ENCODE measurements at regions not wholly inside any gene's neighbourhood (a gene's known extent, or its start where the extent isn't known, plus 50 kb on each side); places are given as distances from the start of the nearest gene placed in this dataset.
"Not testable (repeated sequence)": the region's sequence is repeated elsewhere in the genome, so short reads cannot be mapped to it uniquely, and the experiment has no call there.

DNA sequence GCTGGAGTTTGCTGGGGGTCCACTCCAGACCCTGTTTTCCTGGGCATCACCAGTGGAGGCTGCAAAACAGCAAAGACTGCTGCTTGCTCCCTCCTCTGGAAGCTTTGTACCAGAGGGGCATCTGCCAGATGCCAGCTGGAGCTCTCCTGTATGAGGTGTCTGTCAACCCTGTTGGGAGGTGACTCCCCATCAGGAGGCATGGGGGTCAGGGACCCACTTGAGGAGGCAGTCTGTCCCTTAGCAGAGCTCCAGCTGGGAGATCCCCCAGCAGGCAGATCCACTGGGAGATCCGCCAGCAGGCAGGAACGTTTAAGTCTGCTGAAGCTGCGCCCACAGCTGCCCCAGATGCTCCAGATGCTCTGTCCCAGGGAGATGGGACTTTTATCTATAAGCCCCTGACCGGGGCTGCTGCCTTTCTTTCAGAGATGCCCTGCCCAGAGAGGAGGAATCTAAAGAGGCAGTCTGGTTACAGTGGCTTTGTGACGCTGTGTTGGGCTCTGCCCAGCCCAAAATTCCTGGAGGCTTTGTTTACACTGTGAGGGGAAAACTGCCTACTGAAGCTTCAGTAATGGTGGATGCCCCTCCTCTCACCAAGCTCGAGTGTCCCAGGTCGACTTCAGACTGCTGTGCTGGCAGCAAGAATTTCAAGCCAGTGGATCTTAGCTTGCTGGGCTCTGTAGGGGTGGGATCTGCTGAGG is 260.5 kb upstream of the SLC8A1 start:
- DNase-seq, result not testable (repeated sequence)

DNA sequence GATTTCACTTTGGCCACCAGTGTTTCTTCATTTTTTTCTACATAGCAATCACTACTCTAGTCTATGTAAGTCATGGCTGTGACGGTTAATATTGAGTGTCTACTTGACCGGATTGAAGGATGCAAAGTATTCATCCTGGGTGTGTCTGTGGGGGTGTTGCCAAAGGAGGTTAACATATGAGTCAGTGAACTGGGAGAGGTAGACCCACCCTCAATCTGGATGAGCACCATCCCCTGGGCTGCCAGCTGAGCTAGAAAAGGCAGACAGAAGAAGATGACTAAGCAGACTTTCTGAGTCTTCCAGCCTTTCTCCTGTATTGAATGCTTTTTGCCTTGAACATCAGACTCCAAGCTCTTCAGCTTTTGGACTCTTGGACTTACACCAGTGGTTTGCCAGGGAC is 265.0 kb upstream of the SLC8A1 start:
- no peak for DNase-seq

DNA sequence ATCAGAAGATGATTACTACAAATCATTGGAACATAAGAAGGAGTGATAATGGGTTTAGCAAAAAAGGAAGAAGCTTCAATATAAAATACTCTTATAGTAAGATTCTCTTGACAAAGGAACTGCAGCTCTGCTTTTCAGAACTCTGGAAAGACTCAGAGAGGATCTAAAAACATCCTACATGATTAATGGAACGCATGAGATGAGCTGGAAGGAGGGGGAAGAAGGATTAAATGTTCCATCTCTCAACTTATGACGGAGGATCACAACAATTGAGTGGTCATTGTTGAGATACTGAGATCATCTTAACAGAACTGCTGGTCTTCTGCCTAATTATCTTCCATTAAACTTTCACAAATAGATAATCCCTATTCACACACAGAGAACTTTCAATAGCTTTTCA is 267.5 kb upstream of the SLC8A1 start:
- DNase-seq, result no peak

DNA sequence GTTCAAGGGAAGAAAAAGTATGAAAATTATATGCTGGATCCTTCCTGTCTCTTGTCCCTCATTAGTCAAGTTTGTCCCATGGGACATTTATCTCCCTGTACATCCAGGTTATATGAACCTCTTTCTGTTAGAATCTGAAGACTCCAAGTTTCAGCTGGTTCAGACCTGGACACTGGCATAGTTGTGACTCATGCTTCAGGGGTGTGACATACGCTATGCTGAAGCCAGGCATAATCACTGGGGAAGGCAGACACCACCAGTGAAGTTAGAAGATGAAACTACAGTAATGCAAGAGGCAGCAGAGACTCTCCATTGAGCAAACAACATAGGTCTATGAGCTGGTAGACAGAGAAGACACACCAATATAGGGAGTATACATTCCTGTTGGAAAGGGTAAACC is 269.7 kb upstream of the SLC8A1 start:
- no peak for DNase-seq

DNA sequence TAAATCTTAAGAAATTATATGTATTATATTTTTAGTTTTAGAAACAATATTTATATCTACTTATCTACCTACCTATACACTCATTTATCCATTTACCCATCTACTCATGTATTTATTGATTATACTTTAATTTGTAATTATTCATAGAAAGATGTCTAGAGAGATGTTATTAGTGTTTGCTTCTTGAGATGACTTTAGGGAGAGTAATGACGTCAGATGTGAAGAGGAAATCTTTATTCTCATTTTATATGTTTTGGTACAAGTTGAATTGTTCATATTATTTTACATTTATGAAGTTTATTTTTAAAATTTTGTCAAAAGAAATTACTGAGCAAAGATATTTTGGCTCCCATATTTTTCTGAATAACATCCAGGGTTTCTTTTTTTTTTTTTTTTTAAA is 271.3 kb upstream of the SLC8A1 start:
- no peak for DNase-seq

DNA sequence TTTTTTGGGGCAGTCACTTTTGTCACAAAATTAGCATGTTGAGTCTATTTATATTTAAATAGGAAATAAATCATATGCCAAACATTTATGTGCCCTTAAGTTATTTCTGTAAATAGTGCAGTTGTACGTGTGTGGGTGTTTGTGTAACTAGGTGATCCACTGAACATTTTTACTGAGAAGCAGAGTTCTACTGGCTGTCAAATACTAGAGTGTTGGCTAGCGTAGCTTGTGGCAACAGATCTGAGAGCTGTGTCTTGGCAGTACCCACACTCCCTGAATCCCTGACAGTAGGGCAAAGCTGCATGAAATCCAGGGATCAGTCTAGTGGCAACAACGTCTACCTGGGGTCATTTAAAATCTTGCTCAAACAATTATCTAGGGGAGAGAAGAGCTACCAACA is 273.1 kb upstream of the SLC8A1 start:
- DNase-seq, result no peak

DNA sequence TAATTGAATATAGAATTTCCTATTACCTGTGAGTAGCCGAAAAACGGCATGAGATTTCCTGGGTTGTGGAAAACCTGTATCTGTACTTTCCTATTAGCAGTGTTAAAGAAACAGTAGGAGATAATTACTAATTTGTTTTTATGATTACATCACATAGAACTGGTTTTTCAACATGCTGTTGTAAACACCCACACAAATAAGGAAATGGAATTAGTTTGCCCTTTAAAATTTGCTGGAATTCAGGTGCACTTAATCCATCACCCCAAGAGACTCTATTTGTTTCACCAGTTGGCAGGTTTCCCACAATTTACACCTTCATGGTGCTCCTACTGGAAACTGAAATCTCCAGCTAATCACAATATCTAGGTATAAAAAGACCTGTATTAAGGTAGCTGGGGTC is 274.1 kb upstream of the SLC8A1 start:
- no peak for DNase-seq

DNA sequence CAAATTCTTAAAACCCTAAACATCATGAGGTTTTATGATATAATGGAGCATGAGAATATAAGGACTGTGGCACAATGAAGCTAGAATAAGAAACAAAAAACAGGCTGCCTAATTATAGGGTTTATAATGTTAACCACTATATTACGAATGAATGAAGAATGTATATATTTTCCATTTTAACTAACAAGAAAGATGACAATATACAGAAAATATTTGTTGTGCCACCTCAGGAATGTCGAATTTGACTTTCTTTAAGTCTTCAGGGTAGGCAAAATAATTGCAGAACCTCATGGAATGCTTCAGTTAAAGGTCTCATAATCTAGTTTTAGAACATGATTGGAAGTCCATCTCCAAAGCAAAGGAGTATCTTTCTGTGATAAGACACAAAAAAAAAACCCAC is 282.9 kb upstream of the SLC8A1 start:
- no peak for DNase-seq

DNA sequence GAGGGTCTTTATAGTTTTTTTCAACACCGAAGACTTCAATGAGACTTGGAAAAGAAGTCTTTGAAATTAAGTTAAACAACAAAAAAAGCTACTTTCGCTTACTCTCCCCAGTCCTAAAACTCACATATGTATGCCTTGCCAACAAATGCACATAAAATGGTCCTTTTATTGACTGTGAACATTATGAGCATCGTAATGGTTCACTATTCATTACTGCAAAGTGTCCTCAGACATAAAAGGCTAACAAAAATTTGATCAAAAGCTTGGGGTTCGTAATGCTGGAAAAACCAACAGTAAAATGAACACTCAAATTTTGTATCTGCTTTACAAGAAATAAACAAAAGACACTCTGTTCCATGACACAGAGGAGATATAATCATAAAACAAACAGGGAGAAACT is 285.3 kb upstream of the SLC8A1 start:
- no peak for DNase-seq

DNA sequence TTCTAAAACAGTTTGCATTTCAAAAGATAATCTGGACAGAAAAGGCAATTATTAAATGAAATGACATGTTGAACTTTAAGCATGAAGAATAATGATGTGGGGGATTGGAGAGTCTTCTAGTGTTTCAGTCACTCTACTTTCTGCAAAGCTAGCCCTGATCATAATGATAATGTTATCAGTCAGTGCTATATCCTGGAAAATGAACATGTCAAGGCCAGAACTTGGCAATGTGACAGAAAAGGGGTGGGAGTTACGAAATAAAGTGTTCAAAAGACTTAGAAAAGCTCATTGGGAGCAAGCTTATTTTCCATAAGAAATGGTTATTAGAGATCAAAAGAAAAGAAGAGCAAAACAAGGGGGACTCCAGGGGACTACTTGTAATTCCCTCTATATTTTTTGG is 288.5 kb upstream of the SLC8A1 start:
- no peak for DNase-seq

DNA sequence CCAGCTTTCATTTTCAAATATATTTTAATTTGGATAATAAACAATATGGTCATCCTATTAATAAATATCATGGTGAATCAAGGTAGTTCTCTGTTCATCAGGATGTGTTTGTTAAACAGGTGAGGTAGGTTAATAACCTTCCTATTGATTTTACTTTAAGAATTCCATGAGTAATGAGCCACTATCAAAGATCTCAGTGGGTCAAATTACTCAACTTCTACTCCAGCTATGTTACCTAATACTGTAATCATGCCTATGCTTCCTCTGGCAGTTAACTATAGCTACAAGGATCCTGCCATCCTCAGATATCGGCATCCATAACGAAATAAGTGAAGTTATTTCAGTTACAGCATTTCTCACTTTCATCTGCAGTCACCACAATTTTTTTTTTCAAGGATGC is 289.6 kb upstream of the SLC8A1 start:
- DNase-seq, result no peak

DNA sequence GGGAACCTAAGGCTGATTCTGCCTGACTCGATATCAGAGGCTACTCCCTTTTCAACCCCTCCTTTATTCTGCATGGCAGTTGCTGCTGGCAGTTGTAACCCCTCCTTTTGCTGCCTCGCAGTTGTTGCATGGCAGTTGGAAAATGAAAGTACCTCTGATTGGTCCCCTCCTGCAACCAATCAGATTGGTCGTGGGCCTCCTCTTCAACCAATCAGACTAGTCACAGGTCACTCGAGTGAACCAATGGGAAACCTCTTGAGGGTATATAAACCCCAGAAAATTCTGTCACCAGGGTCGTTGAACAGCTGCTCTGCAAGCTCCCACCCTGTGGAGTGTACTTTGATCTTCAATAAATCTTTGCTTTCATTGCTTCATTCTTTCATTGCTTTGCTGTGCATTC is 294.3 kb upstream of the SLC8A1 start:
- DNase-seq, result no peak

DNA sequence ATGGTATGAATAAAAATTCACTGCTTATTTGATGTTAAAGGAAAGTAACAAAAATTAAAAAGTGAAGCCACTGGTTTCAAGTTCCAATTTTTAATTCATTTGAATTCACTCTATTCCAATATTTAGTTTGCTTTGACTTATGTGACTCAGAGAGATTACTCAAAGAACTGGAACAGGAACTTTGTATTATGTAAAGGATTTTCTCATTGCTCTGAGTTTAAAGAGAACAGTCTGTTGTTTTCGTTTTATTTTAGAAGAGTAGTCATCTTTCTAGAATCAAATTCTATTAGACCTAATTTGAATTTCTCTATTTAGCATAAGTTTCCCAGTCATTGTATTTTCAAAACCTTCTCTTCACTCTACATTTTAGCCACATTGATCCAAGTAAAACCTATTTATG is 300.1 kb upstream of the SLC8A1 start:
- no peak for DNase-seq

DNA sequence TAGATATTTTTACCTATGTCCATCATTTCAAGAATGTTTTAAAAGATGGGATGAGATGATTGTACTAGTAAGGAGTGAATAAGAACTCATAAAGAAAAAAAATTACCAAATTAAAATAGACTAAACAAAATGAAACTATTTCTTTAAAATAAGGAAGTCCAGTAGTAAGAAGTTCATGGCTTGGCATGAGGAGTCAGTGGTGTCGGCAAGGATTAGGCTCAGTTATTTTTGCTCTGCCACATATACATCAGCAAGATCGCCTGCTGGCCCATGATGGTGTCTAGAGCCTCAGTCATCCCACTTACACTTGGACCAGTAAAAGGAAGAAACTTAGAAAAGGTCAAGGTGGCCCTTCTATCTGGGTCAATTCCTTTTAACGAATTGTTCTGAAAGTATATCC is 300.9 kb upstream of the SLC8A1 start:
- DNase-seq, result no peak

DNA sequence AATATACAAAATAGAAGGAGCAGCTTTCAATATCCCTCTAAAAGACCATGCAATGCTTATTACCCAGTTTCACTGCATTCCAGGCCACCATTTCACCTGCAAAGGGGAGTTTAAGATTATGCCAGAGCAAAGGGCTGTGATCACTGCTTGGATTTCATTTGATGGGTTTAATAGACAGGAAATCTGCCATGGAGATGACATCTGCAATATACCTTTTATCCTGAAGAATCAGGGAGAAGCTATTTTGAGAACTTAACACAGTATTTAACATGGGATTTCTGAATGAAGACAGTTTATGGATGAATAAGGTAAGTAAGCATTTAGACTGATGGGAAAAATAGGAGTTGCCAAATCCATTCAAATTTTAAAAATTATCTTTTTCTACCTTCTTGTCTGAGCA is 303.0 kb upstream of the SLC8A1 start:
- no peak for DNase-seq

DNA sequence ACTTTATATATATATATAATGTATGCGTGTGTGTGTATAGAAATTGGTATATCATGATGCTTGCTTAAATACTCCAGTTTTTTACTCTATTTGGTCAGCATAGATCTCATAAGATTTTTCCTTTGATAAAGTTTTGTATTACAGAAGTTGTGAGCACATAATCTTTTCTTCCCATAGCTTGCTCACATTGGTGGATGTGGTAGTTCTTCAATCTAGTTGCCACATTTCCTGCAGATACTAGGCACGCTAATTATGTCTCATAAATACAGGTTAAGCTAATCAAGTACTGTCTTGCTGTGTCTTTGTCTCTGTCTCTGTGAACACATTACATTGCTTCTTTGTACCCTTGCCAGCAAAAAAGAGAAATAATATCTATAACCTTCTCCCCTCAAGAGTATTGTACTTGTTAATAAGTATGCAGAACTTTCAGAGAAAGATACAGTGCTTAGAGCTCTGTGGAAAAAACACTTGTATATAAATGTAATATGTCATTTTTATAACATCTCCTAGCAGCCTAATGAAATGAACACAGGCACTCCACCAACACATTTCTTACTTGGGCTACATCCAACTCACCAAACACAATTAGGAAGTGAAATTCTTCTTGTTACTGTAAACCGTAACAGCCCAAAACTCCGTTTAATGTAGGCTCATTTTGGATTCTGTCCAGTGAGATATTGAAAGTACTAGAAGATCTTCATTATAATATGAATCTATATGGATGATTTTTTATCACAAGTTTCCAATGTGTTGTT is 306.7 kb upstream of the SLC8A1 start:
- DNase-seq, result peak; percentile 4 to 21

DNA sequence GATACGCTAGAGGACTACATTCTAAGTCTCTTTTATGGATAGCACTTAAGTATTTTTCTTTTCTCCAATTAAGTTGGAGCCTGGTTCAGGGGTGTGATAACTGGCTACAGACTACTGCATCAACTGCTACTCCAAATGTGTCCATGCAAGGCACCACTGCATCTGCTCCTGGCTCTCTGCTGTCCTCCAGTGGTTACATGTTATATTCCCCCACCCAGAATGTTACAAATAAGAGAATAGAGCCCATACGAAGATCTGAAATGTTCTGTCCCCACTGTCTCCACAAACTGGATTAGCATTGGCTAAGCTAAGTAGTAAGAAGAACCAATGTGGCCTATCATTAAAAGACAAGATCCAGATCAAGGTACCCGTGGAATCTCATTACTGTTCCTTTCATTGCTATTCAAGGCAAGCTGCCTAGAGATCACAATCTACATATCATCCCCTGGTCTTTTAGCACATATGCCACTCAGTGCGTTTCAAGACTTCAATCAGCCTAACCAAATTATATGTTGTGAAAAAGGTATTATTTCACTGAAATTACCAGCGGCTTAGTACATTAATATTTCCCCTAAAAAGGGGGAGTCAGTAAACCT is 308.3 kb upstream of the SLC8A1 start:
- DNase-seq, result peak; percentile 30 to 48

DNA sequence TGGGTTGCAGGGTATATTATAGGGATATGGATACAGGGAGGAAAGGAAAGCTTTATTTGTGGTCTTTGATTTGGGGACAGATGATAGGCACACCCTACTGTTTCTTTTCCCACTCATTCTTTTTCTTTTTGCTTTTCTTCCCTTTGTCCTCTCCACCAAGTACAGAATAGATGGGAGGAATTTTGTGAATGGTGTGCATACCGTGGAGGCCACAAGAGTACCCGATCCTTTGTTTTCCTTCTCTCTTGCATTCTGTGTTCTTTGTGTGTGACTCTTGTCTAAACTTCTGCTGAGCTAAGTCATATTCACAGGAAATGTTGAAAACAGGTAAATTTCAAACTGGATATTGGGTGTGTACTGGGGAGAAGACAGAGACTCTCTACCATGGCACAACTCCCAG is 321.4 kb upstream of the SLC8A1 start:
- DNase-seq, result no peak

DNA sequence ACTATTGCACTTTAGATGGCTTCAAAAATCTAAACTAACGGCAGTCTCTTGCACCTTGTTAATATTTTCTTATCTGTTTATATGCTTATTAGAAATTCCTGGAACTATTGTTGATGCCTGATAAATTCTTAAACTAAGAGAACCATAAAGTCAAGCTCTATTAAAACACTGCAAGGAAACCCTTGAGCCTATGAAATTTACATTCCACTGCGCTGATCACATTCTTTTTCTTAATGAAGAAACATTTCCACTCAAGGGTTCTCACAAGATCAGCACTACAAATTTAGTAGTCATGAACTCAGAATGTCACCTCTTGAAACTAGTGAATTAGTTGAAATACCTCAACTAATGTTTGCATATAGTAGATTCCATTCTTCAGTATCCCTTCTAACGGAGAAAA is 331.8 kb upstream of the SLC8A1 start:
- no peak for DNase-seq

DNA sequence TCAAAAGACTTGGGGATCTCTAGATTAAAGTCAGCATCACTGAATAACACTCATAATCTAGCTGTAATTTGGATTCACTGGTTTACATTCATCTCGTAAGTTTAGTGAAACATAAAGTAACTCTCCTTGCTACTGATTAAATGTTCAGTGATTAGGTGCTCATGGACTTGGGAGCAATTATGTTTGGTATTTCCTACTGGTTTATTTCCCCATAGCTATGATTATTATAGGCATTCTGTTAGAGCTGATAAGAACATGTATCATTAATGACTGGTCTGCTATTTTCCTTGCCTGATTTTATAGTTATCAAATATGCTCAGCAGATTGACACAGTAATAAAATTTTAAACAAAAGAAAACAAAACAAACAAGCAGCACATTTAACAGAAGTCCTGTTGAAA is 334.7 kb upstream of the SLC8A1 start:
- no peak for DNase-seq

DNA sequence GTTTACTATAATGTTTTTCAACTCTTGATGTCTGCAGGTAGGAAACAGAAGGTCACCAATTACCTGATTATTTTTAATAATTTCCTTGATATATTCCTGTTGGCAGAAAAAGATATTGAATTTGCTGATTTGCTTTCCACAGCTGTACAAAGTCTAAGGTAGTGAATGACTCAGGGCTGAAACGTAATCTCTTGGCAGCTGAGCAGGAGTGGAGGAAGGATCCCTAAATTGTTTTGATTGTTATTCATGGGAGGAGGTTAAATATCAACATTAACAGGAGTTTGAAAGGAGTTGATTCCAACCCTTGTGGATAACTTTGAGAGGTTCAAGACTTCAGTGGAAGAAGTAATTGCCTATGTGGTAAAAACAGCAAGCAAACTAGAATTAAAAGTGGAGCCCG is 345.2 kb upstream of the SLC8A1 start:
- no peak for DNase-seq

DNA sequence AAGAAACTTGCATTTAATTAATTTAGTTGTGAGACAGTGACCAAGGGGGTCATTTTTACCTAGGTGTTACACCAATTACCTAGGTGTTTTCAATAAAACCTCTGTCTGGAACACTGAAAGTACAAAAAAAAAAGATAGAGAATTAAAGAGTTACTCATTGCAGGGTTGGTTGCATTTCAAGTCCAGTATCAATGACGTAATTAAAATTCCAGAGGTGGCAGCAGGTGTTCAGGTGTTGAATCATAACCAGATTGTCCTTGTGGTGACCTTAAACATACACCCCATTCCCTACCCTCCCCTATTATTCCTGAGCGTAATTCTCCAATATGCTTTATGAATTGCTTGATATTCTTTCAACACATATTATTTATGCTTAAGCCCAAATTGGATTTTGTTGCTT is 352.0 kb upstream of the SLC8A1 start:
- DNase-seq, result no peak

DNA sequence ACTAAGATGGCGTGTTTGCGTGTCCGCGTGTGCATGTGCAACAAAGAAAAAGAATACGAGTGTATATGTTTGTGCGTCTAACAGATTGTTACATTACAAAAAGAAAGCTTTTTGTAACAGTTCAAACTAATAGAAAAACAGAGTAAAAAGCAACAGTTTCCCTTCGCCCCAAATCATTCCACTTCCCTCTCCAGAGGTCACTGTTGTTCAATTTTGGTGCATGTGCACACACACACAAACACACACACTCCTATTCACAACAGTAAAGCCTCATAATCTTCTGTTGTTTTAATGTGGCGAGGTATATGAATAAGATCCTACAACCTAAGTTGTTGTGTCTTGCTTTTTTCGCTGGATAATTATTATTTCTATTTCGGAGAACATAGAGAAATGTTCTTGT is 357.3 kb upstream of the SLC8A1 start:
- DNase-seq, result no peak

DNA sequence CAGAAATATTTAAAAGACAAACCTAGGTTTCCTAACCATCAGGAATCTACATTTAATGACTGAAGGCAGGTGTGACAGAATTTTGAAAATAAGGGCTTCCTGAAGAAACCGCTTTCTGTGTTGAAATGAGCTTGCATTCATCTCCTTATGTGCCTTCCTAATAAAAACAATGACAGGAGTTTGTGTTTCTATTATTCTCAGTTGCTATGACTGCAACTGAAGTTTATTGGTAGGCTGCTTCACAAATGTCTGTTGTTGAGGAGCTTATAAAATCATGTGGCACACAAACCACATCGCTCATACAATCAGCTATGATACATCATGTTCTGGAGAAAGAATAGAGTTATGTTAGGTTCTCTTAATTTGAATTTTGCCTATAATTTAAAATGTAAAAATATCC is 362.7 kb upstream of the SLC8A1 start:
- no peak for DNase-seq

DNA sequence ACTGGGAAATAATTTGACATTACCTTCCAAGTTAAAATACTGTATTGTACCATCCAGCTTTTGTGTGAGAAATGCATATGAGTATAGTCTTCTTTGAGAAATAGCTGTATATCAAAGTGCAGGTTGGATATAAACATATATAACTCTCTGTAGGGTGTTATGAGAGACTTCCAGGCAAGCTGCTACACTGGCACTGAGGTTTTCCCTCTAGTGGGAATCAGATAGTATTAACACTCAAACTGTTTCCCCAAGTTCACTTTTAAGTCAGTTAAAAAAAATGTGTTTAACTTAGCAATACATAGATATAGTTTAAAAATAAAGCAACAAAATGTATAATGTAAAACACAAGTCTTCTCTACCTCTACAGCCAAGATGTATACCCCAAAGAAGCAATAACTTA is 368.4 kb upstream of the SLC8A1 start:
- no peak for DNase-seq

All from NCI-H446 (cell line).